Fibroblast of skin of right quadriceps (primary cell): ENCODE measurements at regions not wholly inside any gene's neighbourhood (a gene's known extent, or its start where the extent isn't known, plus 50 kb on each side); places are given as distances from the start of the nearest gene placed in this dataset.
"Not testable (repeated sequence)": the region's sequence is repeated elsewhere in the genome, so short reads cannot be mapped to it uniquely, and the experiment has no call there.

ENCODE experiments used
- DNase-seq: peaks from one replicate; pipeline ENCODE4 v3.0.0-alpha.2; 2013

DNA sequence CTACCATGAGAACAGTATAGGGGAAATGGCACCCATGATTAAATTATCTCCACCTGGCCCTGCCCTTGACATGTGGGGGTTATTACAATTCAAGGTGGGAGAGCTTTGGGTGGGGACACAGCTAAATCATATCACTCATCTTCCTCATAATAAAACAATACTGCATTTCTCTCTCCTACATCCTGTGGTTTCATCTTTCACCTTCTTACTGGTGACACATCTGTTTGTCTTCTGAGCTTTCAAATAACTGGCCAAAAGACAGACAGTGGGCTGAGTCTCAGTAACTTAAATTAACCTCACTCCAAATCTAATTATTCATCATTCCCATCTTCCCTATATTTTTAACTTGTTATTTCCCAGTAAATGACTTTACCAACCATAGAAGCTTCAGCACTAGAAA, 729.7 kb upstream of the USP15 start:
- DNase-seq = no peak

DNA sequence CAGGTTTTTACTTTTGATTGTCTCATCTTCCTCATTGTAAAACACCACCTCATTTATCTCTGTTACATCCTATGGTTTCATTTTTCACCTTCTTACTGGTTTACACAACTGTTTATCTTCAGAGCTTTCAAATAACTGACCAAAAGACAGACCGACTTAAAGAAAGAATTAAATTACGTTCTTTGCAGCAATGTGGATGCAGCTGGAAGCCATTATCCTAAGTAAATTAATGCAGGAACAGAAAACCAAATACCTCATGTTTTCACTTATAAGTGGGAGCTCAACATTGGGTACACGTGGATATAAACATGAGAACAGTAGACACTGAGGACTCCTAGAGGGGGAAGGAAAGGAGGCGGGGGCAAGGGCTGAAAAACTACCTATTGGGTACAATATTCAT, 729.0 kb upstream of the USP15 start:
- no peak for DNase-seq

DNA sequence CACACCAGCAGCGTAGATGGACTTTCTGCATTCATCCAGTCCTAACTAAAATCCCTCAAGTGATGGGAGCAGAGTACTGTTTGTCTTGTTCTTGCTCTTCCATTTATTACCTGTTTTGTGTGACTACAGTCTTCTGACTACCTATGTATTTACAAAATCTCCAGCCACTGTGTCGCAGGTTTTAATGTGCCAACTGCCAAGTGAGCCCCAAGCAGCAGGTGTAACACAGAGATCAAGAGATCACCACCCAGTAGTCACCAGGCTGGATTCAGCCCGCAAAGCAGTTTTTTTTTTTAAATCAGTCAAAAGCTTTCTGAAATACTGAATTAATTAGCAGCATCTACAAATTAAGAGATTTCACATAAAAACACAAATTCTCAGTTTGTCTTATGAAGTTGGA, 724.1 kb upstream of the USP15 start:
- no peak for DNase-seq

DNA sequence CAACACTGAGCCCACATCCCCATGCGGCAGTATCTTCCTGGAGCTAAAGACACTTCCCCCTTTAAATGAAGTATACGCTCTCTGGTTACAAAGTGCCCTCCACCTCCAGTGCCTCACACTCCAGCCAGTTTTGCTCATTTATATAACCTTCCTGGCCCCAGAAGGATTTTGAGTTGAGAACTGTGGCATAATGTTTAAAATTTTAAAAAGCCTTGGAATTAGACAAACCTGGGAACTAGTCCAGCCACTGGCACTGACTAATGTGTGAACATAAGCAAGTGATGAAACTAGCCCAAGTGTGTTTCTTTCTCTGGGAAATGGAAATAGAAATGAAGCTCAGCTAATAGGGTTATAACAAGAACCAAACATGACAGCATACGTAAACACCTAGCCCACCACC, 723.7 kb upstream of the USP15 start:
- no peak for DNase-seq

DNA sequence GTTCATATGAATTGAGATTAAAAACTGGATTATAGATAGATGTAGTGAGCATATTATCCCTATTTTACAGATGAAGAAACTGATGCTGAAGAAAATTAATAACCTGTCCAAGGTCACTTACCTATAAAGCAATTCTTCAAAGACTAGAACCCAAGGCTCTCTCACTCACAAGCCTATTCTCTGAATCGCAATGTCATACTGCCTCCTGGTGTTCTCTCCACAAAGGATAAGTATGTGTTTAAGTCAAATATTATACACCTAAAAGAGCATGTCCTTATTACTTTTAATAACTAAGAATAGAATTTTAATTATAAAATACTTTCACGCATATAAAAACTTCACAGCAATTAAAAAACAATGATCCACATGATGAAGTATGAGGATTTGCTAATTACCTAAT, 721.3 kb upstream of the USP15 start:
- no peak for DNase-seq

DNA sequence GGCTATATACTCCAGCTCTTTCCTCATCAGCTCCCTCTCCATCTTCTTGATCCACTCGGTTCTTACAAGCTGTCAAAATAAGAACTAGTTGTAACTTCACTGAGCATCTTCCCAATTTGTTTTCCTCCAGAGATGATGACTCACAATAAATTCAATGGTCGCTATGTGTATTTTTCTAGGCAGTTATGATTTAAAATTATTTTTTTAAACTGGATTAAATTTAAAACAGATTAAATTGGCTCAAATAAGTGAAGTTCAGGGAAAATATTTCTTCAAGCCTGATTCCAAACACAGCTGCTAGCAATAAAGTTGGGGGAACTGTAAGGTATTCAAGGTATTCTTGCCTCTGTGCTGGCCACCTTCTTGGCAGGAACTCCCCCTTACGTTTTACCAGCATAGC, 717.7 kb upstream of the USP15 start:
- DNase-seq = no peak

DNA sequence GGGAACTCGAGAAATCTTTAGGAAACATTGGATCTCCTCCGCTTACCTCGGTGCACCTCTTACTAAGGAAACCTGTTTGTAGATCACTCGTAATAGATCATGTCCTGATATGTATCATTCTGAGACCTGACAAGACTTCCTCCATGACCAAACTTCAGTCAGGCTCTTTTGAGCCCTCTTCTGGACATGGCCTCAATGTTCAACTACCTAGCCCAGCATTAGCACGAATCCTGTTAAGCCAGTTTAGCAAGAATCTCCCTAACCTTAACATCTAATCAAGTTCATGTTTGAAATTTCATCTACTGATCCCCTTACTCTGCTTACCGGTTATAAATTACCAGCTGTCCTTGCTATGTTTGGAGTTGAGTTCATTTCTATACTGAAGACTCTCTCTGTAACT, 713.9 kb upstream of the USP15 start:
- DNase-seq = no peak

DNA sequence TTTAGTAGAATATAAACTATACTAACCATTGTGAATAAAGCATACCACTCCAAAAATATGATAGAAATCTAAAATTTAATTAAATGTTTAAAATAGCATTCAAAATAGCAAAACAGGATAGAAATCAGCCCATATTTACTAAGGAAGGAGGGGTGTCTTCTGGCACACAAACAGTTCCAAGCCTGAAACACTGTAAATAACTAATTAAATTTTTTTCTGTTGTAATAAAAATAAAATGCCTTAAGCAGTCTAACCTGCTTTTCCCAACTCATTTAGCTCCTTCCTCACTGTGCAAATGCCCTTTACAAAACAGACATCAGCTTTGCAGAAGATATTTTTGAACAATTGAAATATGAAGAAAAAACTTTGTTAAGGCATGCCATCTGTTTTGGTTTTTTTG, 707.1 kb upstream of the USP15 start:
- no peak for DNase-seq

DNA sequence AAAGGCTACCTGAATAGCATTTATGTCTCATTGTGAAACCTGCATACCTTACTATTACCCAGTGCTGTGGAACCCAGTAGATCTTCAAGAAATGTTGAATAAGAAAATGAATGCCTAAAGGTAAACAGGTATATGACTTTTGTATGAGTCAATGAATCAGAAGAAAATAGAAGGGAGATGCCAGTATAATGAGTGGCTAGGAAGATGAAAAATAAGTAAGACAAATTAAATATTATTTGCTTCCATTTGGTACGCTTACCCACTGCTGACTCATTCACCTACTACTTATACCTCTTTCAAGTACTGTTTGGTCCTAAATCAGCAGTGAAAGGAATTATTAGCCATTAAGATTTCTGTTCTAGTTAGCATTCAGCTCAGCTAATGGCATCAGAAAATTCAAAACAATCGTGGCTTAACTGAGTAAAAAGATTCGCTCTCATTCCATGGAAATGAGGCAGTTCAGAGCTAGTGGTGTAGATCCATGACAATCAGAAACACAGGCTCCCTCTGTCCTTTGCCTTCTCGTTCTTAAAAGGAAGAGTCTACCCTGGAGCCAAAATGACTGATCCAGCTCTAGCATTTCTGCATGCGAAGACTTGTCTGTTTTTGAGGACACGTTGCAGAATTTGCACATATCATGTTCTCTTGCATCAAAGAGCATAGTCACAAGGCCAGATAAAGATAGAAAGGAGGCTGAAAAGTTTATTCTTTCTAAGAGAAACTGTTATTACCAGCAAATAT, 705.8 kb upstream of the USP15 start:
- no peak for DNase-seq

DNA sequence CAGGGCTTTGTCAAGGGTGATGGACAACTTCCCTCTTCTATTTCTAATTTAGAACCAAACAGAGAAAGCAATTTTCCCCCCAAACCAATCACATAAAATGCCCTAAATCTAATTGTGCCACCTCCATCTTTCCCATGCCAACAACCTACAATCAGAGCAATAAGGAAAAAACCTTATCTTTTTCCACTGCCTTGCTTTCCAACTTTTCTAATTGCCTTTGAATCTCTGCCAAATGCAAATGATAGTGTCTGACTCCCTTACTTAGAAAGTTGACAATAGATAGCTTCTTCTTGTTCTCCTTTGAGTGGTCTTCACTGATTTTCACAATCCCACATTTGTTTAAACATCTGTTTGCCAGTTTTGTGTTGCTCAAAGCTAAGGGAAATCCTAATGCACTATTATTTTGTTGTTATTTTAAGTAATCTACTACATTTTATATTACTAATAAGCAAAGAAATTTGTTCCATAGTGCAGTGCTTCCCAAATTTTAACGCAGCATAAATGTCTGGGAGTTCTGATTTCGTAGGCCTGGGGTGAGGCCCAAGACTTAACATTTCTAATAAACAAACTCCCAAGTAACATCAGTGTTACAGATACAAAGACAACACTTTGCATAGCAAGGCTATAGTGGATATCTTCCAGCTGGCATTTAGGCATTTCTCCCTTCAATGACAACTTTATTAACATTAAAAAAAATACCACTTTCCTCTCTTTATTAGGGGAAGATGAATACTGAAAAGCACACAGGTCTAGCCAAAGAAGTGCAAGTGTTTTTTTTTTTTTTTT, 696.3 kb upstream of the USP15 start:
- no peak for DNase-seq

DNA sequence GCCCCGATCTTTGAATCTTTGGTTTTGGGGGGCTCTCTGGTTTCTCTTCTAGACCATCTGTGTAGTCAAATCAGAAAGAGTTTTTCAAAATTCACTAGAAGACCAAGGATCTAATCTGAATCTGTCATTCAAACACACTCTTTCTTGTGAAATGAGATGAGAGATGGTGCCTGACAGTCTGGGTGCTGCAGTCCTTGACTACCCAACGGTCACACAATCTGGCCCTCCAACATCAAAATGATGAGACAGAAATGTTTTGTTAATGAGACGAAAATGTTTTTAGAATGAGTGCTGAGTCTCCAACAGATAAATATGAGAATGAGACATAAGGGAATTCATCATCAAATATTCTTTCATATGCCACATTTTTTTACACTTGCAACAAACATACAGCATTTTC, 695.7 kb upstream of the USP15 start:
- DNase-seq = no peak

DNA sequence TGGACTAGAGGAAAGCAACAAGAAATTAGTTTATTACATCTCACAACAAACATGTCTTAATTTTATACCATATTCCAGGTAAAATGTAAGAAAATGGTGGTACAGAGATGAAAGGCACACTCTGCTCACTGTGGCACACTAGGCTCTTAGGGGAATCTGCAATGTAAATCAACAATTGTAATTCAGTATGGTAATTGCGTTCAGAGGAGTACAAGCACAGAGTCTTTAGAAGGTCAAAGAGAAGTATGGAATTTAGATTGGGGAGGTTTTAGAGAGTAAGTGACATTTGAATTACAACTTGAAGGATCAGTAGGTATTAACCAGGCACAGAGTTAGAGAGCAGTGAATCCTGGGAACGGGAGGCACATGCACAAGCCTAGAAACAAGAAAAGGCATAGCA, 694.0 kb upstream of the USP15 start:
- DNase-seq = no peak

DNA sequence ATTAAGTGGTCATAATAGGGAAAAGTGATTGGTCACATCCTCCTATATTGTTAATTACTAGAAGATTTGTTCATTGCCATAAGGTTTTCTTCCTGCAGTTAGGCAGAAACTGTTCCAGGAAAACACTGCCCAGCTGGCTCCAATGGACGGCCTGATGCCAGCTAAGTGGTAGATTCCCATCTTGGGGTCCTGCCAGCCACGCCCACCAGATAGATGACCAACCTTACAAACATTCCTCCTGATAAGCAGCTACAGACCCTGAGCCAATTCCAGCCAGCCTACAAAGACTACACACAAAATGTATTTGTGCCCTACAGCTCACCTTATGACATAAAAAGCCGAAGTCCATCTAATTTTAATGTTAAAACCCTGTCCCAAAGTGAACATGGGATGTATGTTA, 685.9 kb upstream of the USP15 start:
- DNase-seq = no peak

DNA sequence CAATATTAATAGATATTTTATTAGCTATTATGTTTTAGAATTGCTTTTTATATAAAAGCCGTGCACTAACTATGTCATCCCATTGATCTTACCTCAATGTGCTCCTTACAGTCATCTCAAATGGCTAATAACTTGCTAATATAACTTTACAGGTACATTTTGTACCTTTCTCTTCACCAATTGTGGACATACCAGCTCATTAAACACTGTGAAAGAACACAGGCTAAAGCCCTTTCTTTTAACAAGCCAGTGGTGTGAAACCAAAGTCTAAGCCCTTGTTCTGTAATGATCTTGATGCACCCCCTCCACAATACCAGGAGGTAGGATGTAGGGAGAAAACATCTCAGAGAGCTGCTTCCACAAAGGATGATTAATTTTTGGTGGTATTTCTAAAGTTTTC, 675.3 kb upstream of the USP15 start:
- DNase-seq = no peak

DNA sequence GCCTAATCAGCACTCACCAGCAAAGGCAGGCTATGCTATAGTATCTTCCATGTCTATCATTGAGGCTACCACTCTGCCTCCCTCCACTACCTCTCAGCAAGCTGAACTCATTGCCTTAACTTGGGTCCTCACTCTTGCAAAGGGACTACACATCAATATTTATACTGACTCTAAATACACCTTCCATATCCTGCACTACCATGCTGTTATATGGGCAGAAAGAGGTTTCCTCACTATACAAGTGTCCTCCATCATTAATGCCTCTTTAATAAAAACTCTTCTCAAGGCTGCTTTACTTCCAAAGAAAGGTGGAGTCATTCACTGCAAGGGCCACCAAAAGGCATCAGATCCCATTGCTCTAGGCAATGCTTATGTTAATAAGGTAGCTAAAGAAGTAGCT, 669.3 kb upstream of the USP15 start:
- not testable (repeated sequence) for DNase-seq

DNA sequence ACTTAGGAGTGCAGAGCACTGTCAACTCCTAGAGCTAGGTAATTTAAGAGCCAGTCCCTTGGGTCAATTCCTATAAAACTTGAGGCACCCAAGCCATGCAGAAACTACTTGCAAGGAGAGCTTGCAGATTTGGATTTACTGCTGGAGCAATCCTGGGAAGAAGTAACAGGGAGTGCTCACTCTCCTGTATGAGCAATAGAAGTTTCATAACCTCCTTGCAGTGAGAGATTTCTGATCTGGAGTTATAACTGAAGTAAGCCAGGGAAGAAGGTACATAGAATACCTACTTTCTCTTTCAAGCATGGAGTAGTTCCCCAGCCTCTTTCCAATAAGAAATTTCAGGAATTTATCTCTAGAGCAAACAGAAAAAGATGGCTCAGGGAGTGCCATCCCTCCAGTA, 650.1 kb upstream of the USP15 start:
- no peak for DNase-seq

DNA sequence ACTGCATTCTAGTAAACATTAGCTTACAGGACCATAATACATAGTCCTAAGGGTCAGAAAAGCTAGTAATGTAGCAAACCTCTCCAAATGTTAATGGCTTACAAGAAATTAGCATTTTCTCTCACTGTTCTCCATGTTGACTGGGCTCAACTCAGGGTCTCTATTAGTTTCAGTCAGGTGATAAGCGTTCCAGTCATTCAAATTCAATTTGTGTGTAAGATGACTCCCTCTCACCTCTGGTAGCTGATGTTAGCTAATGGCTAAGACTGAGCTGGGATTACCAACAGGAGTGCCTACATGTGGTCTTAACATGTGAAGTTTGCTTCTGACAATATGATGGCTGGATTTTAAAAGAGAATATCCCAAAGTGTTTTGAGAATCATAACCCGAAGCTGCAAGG, 630.5 kb upstream of the USP15 start:
- no peak for DNase-seq

DNA sequence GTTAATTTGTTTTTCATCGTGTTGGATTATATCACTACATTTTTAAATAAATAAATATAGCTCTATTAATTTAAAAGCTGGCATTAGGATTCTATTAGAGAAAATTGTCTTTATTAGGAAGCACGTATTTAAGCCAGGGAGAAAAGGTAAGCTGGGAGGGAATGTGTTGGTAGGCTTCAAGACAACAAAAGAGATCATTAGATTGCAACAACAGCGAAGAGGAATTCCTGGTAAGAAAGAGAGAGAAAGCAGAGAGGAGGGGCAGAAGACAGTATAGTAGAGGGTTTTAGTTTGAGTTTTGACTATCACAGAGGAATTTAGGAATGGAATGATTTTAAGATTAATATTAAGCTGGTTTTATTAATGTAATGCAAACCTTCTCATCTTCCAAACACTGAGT, 613.6 kb upstream of the USP15 start:
- no peak for DNase-seq

DNA sequence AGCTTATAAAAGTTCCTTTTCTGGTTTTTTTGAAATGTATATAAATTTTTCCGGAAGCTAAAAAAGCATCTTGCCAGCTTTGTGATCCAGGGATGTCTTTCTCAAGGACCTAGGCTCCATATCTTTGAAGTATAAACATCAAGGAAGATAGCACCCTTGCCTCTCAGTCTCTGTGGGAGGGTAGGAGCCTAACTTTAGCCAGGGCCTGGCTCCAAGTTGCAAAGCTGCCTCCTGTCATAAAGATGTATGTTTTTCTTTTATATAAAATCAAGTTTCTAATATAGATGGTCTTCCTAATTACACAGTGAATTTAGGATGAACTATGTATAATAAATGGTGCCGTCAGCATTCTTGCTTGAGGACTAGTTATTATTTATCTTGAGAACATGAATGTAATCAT, 612.6 kb upstream of the USP15 start:
- DNase-seq = no peak

DNA sequence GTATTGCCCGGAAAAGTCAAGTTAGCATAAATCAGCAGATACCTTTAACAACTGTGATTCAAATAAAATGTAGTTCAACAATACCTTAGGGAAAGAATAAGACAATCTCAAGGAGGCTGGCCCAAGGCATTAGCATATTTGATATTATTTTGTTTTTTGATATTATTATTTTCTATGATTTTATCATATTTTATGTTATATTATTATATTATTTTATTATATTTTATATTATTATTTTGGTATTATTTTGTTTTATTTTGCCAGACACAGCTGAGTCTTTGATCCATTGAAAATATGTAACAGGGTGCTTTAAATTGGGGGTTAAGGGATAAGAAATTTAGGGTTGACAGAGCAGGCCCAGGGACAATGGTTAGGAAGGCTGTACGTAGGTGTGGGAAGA, 607.9 kb upstream of the USP15 start:
- DNase-seq = no peak

DNA sequence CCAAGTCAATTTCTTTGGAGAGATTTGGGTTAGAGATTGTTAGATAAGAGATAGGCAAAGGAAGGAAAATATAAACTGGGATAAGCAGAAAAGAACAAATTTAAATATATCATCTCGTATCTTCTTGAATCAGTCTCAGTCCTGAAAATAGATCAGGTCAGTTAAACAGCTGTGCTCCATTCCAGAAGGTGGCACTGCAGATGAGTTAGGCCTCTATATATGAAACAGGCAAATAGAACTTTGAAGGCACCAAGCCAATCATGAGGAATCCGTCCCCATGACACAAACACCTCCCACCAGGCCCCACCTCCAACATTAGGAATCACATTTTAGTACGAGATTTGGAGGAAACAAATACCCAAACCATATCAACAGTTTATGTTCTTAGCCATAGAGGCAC, 605.5 kb upstream of the USP15 start:
- no peak for DNase-seq

DNA sequence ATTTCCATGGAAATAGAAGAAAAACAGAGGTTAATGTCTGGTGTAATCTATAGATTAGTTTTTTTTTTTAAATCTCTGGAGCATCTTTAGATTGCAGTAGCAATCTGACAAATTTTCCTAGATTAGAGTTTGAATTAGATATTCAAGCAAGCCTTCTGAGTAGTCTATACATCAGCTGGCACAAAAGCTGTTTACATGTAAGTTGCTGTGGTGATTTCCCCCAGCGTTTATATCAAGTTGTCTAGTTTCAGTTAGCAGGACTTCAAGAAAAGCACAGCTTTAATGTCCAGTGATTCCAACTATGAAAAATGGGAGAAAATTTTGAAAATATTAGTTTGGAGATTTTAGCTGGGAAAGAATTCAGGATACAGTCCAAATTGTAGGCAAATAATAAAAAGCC, 605.0 kb upstream of the USP15 start:
- no peak for DNase-seq

DNA sequence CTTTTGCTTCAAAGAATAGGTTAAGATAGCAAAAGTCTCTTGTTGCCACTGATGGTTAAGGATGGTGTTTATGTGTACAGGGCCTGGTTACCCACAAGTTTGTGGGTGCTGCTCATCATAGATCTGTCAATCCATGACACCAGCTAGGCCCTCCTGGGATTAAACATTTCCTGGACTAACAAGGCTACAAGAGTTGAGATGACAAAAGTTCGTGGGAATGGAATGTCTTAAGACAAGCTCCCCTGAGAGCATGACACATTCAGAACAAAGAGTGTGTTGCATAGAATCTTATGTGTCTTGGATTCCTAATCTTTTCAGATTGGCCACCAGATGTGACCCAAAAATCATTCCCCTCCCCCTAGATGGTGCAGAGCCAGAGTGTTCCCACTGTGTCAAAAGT, 592.5 kb upstream of the USP15 start:
- DNase-seq = no peak

DNA sequence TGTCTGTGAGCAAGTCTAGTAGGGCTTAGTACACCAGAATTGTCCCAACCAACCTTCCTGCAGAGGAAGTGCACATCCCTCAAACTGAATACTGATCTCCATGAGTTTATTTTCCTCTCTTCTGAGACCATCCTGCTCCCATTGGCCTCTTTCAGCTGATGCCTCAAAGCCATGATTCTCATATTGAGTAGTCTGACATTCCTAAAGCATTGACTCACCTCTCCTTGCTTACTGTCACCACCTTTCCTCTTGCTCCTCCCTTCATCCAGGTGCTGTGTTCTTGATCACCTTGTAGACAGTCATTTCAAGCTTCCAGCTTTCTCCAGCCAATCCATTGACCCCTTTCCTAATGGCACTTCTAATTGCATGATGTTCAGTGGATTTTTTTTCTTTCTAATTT, 583.7 kb upstream of the USP15 start:
- no peak for DNase-seq

DNA sequence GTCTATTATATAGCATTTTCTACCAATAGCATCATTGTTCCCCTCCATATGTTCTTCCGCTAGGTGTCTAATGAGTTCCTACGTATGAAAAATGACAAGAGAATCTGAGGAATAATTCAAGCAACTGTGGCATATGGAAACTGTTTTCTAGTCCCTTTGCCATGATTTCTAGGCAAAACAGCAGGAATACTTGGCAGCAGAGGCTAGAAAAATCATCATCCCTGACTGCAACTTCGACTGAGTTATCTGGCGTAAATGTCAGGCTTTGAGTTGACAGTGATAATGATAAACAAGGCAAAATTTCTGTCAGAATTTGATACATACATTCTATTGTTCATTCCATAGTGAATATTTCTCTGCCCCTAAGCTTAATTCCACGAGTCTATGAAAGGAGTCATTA, 572.8 kb upstream of the USP15 start:
- no peak for DNase-seq
